H1 (cell line): ENCODE measurements at regions not wholly inside any gene's neighbourhood (a gene's known extent, or its start where the extent isn't known, plus 50 kb on each side); places are given as distances from the start of the nearest gene placed in this dataset.

Source experiments
- CHD7 ChIP-seq: fragments of 300-600 bp; sonication (generic); IDR thresholded peaks from 2 replicates; pipeline ENCODE4 v1.7.1; 2012; ENCODE audit warnings: low read length, moderate library complexity, mild to moderate bottlenecking, inconsistent platforms; ENCODE audit not compliant: insufficient replicate concordance
- SP4 ChIP-seq: IDR thresholded peaks from 2 replicates; pipeline ENCODE4 v1.6.1; 2012; ENCODE audit warnings: low read length, inconsistent platforms

- TF ChIP-seq CHD7 (no peak), SP4 (no peak)
Observed at GRCh38 chr16:35440875-35441274, 1981.5 kb downstream of the TP53TG3F start (continued).
